Mononuclear cell (primary cell): ENCODE measurements at regions not wholly inside any gene's neighbourhood (a gene's known extent, or its start where the extent isn't known, plus 50 kb on each side); places are given as distances from the start of the nearest gene placed in this dataset.

Source experiments
- H3K27me3 ChIP-seq: 2 replicates; pipeline ENCODE4 v1.6.0; 2011; ENCODE audit warnings: low read length, control low read depth; ENCODE audit not compliant: insufficient read depth
- H3K4me1 ChIP-seq: 2 replicates; pipeline ENCODE4 v1.5.1; 2011; ENCODE audit warnings: mild to moderate bottlenecking, low read length, control low read depth; ENCODE audit not compliant: insufficient read depth
- H3K4me3 ChIP-seq: 2 replicates; pipeline ENCODE4 v1.5.1; 2011; ENCODE audit warnings: mild to moderate bottlenecking, low read length, moderate library complexity
- H3K9me3 ChIP-seq: 2 replicates; pipeline ENCODE4 v1.5.1; 2011; ENCODE audit warnings: low read depth, mild to moderate bottlenecking, control low read depth, low read length

DNA sequence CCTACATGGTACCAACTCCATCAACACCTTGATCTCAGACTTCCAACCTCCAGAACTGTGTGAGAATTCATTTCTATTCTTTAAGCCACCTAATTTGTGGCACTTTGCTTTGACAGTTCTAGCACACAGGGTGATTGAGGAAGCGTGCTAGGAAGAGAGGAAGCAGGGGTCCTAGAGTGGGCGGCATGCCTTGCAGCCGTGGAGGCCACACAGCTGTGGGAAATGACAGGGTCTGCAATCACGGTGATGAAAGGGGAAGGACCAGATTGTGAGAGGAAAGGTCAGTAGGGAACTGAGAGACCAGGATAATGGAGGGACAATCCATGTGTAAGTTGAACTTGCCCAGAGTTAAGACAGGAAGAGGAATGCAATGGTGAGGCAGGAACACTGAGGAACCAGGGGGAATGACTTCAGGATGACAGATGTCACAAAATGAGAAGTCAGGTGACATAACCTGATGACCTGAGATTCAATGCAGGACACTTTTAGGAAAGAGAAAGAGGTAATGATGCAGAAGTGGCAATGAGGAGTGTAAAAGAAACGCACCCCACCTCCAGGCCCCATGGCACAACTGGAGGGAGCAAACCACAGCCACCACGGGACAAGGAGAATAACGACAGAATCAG, 87.3 kb upstream of the PIK3CG start:
- no peaks in the 10 kb centered on the region for H3K27me3 ChIP-seq
- H3K4me1 ChIP-seq: no peaks in the 10 kb centered on the region
- H3K9me3 ChIP-seq: no peaks in the 10 kb centered on the region
- no peak overlapping the region for H3K4me3 ChIP-seq

GRCh38 chr7:106778656-106779250, 86.3 kb upstream of the PIK3CG start:
- no peak overlapping the region for H3K4me3 ChIP-seq
- no peaks in the 10 kb centered on the region for H3K4me1 ChIP-seq
- no peaks in the 10 kb centered on the region for H3K9me3 ChIP-seq
- H3K27me3 ChIP-seq: no peaks in the 10 kb centered on the region

DNA sequence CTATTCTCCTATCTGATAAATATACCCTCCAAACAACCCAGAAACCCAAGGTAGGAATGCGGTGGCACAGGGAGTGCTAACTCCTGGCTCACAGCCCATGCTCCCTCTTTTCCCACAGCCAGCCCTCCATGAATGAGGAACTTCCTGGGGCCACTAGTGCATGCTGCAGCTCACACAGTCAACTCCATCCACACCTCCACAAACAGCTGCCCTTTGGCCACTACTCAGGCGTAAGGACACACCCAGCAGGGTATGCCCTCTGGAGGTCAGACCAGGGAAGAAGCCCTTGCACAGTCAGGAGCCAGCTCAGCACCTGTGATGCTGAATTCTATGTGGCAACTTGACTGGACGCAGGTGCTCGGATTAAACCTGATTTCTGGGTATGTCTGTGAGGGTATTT, 85.2 kb upstream of the PIK3CG start:
- Histone ChIP-seq H3K4me3 (no peak overlapping the region), H3K9me3 (no peaks in the 10 kb centered on the region)

DNA sequence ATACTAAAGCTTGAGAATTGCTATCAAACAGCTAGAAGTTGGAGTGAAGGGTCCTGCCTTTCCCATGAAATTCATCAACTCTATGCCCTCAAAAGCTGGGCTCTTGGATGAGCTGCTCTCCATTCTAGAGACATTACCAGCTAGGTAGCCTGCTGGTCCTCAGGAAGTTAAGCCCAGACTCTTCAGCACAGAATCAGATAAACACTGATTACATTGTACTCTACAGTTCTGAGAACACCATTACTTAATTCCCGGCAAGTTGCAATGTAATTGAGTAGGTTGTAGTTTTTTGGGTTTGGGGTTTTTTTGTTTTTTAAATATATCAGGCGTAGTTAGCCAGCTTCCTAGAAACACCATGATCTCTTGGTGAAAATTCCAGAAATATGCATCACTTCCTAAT, 84.1 kb upstream of the PIK3CG start:
- H3K4me1 ChIP-seq: no peaks in the 10 kb centered on the region
- no peaks in the 10 kb centered on the region for H3K9me3 ChIP-seq
- H3K27me3 ChIP-seq: no peaks in the 10 kb centered on the region
- H3K4me3 ChIP-seq: no peak overlapping the region

More for the DNA sequence above, 85.2 kb upstream of the PIK3CG start:
- Histone ChIP-seq H3K4me1 (no peaks in the 10 kb centered on the region), H3K27me3 (no peaks in the 10 kb centered on the region)

DNA sequence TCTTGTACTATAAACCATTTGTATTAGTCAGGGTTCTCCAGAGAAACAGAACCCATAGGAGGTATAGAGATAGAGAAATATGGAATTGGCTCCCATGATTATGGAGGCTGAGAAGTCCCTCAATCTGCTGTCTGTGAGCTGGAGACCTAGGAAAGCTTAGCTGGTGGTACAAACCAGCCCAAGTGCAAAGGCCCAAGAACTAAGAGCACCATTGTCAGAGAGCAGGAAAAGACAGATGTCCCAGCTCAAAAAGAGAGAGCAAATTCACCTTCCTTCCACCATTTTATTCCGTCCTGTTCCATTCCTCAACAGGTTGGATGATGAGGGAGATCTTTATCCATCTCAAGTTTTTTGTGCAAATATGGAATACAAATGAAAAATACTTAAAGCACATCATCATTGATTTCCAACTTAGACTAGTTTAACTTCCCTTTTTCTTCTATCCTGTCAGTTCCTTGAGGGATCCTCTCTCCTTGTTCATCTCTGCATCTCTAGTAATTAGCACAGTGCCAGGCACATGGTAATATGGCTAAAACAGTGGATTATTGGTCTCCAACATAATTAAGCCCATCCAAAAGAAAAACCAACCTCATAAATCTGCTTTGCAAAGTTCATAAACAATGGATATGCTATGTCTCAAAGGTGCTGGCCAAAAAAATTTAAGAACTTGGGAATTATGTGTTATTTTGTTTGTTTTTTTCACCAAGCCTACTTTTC, 83.1 kb upstream of the PIK3CG start:
- no peak overlapping the region for H3K4me3 ChIP-seq
- H3K4me1 ChIP-seq: no peaks in the 10 kb centered on the region
- H3K9me3 ChIP-seq: no peaks in the 10 kb centered on the region
- H3K27me3 ChIP-seq: no peaks in the 10 kb centered on the region

DNA sequence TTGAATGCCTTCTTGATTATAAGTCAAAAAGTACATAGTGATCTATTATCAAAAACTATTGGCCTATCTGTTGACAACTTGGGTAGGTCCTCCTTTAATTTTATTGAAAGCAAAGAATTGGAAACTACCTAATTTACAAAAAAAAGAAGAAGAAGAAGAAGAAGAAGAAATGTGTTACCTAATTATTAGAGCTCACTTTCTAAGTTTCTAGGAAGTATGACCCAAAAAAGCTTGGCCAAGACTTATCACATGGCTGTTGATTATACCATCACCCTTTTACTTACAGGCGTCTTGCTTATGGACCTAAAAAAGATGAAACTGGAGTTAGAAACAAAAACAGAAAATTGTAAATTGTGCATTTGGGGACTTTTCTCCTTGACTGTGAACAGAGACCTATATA, 81.8 kb upstream of the PIK3CG start:
- Histone ChIP-seq H3K9me3 (no peaks in the 10 kb centered on the region), H3K4me3 (no peak overlapping the region), H3K27me3 (no peaks in the 10 kb centered on the region), H3K4me1 (no peaks in the 10 kb centered on the region)

DNA sequence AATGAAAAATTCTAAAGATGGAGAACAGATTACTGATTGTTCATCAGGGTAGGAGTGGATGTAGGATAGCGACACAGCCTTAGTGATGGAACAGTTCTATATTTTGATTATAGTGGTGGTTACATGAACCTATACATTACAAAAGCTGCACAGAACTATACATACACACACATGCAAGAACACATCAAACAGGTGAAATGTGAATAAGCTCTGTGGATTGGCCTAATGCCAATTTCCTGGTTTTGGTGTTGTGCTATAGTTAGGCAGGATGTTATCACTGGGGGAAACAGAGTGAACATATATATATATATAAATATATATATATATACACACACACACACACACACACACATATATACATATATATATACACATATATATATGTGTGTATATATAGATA, 76.4 kb upstream of the PIK3CG start:
- no peaks in the 10 kb centered on the region for H3K27me3 ChIP-seq
- no peaks in the 10 kb centered on the region for H3K4me1 ChIP-seq
- H3K9me3 ChIP-seq: no peaks in the 10 kb centered on the region
- no peak overlapping the region for H3K4me3 ChIP-seq

GRCh38 chr7:106791526-106791925, 73.6 kb upstream of the PIK3CG start:
- Histone ChIP-seq H3K9me3 (no peaks in the 10 kb centered on the region), H3K4me3 (no peak overlapping the region), H3K4me1 (no peaks in the 10 kb centered on the region), H3K27me3 (no peaks in the 10 kb centered on the region)

GRCh38 chr7:106792233-106792926, 72.7 kb upstream of the PIK3CG start:
- Histone ChIP-seq H3K27me3 (no peaks in the 10 kb centered on the region), H3K4me1 (no peaks in the 10 kb centered on the region), H3K4me3 (no peak overlapping the region), H3K9me3 (no peaks in the 10 kb centered on the region)

DNA sequence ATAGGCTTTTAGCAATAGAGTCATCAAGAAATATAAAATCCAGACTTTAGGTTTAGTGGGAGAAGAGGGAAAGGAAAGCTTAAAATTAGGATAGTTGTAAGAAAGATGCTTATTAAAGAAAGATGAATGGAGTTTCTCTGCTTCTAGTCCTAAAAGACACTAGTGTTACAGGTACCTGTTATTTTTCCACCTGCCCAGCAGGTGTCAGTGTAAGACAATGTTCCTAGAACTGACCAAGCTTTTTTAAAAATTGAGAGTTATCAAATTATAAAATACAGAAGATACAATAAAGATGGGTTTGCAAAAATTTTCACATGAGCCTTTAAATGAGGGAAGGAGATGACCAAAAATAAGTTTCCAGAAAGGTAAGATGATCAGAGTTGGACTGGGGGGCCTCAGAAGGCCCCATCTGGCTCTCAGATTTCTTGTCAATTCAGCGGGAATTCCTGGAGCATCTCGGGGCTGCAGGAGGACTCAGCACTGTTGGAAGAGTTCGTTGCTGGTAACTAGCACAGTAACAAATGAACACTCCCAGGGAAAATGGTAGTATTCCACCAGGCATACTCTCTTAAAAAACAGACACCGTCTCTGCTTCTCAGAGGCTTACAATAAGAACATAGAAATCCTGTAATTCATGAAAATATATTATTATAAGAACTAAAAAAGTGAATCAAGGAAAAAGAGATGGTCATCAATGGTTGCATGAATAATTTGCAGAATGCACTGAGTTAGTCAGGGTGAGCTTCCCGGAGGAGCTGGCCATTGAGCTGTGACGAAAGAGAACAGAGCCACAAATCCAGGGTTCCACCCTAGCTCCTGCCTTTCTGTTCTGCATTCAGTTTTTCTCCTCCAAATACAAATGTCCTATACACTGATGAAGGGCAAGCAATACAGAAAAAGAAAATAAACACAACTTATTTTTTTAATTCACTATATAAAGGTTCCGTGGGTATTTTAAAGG, 71.8 kb upstream of the PIK3CG start:
- H3K27me3 ChIP-seq: no peaks in the 10 kb centered on the region
- H3K9me3 ChIP-seq: peaks cover 9% of the 10 kb centered on the region
- no peaks in the 10 kb centered on the region for H3K4me1 ChIP-seq
- no peak overlapping the region for H3K4me3 ChIP-seq

GRCh38 chr7:106794276-106795083, 70.6 kb upstream of the PIK3CG start:
- Histone ChIP-seq H3K4me1 (no peaks in the 10 kb centered on the region), H3K27me3 (no peaks in the 10 kb centered on the region), H3K9me3 (peaks cover 10% of the 10 kb centered on the region), H3K4me3 (no peak overlapping the region)

DNA sequence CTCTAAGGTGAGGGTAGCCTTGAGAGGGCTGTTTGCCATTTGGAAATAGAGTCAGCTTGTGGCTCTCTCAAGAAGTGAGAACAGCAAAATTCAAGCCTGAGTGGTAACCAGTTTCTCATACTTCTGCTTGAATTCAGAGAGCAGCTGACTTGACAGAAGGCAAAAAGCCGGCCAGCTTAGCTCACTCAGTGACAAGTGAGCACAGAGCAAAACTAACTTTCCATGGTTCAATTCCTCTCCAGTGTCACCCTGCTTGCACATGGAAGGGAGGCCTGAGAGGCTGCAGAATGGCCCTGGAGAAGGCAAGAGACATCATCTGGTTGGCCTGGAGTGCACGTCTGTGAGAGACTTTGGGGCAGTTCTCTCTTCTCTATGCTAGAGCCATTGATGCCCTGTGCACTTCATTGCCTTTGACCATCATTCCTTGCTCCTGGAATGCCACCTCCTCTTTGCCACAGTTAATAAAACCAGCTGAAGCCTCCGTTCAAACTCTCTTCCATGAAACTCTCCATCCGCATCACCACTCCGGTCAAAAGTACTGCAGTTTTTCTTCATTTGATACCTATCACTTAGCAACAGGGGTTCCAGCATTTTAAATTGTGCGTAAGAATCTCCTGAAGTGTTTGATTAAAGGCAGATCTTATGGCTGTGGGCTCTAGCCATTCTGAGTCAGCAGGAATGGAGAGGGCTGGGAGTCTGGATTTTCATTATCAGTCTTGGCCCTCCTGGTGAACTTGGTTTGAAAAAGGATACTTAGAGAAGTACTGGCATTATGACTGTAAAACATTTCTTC, 69.8 kb upstream of the PIK3CG start:
- Histone ChIP-seq H3K9me3 (peaks cover 10% of the 10 kb centered on the region), H3K27me3 (no peaks in the 10 kb centered on the region), H3K4me1 (no peaks in the 10 kb centered on the region), H3K4me3 (no peak overlapping the region)

- Histone ChIP-seq H3K4me1 (no peaks in the 10 kb centered on the region), H3K4me3 (no peak overlapping the region), H3K27me3 (no peaks in the 10 kb centered on the region), H3K9me3 (peaks cover 10% of the 10 kb centered on the region)
Observed at GRCh38 chr7:106795877-106796231, 69.2 kb upstream of the PIK3CG start.
